K562 (cell line): ENCODE measurements at regions not wholly inside any gene's neighbourhood (a gene's known extent, or its start where the extent isn't known, plus 50 kb on each side); places are given as distances from the start of the nearest gene placed in this dataset.

Experiments used
- GATAD2A ChIP-seq: fragments of 450-650 bp; IDR thresholded peaks from 2 replicates; pipeline ENCODE4 v1.6.1; 2017
- GATAD2B ChIP-seq: fragments of 450-650 bp; IDR thresholded peaks from 2 replicates; pipeline ENCODE4 v1.6.1; 2017; ENCODE audit warnings: mild to moderate bottlenecking, borderline replicate concordance
- HDAC2 ChIP-seq: fragments of 450-650 bp; IDR thresholded peaks from 2 replicates; pipeline ENCODE4 v1.6.1; 2016; ENCODE audit warnings: mild to moderate bottlenecking
- JUNB ChIP-seq: fragments of 450-650 bp; formaldehyde crosslinking; conservative IDR thresholded peaks from 2 replicates; pipeline ENCODE4 v1.4.0; 2020; ENCODE audit warnings: mild to moderate bottlenecking
- JUND ChIP-seq, 2 experiments: IDR thresholded peaks; 2 replicates in 1 of 2; 3 replicates in 1 of 2; pipeline ENCODE4 v1.6.1; 2011; ENCODE audit warnings: borderline replicate concordance in 2 of 2, low read depth in 2 of 2, low read length in 2 of 2, improper control_type of control experiment in 1 of 2, missing biosample characterization in 1 of 2, missing genetic modification characterization in 1 of 2, missing genetic modification reagents in 1 of 2
- MAFK ChIP-seq: IDR thresholded peaks from 2 replicates; pipeline ENCODE4 v1.6.1; 2011; ENCODE audit warnings: low read length, improper control_type of control experiment
- NFIC ChIP-seq: fragments of 450-650 bp; IDR thresholded peaks from 2 replicates; pipeline ENCODE4 v1.6.1; 2017; ENCODE audit warnings: mild to moderate bottlenecking, inconsistent platforms
- ZNF384 ChIP-seq: IDR thresholded peaks from 2 replicates; pipeline ENCODE4 v1.6.1; 2012; ENCODE audit warnings: low read depth, low read length, improper control_type of control experiment
- ZSCAN32 ChIP-seq: fragments of 450-650 bp; formaldehyde crosslinking; IDR thresholded peaks from 2 replicates; pipeline ENCODE4 v1.4.0; 2020; ENCODE audit warnings: mild to moderate bottlenecking, moderate library complexity
- TF ChIP-seq, protein P1 (sequence below): sonication (generic); formaldehyde crosslinking; IDR thresholded peaks from 2 replicates; pipeline ENCODE4 v1.9.0; 2022; ENCODE audit warnings: mild to moderate bottlenecking, missing genetic modification reagents
- TF ChIP-seq, protein P2 (sequence below), 3 experiments: IDR thresholded peaks in 2 of 3; conservative IDR thresholded peaks in 1 of 3; 2 replicates each; pipeline ENCODE4 v1.5.1; 2011 to 2012; ENCODE audit warnings: low read length in 3 of 3, mild to moderate bottlenecking in 3 of 3, control low read depth in 2 of 3, improper control_type of control experiment in 1 of 3, inconsistent platforms in 1 of 3, low read depth in 1 of 3, mixed read lengths in 1 of 3, moderate library complexity in 1 of 3; ENCODE audit not compliant: insufficient read depth in 2 of 3
- TF ChIP-seq, protein P3 (sequence below): conservative IDR thresholded peaks from 2 replicates; pipeline ENCODE4 v1.6.1; 2011; ENCODE audit warnings: low read depth, mild to moderate bottlenecking, low read length; ENCODE audit not compliant: control insufficient read depth
- TF ChIP-seq, protein P4 (sequence below): fragments of 450-650 bp; formaldehyde crosslinking; IDR thresholded peaks from 2 replicates; pipeline ENCODE4 v1.4.0; 2020; ENCODE audit warnings: mild to moderate bottlenecking, moderate library complexity

DNA sequence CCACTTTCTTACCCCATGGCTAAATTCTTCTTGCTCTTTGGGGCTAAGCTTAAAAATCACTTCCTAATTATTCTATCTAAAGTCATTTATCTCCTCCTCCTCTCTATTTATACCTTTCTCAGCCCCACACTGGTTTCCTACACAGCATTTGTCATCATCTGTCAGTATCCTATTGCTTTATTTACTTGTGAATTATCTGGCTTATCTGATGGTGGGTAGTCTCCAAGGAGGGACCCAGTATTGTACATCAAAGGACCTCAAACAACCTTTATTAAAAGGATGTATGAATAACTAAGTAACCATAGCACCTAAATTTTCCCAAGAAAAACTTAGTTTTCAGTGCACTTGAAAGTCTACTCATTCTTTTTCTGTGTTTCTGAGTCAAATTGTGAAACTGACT lies 332.7 kb upstream of the SNX7 start:
- TF ChIP-seq, protein P1, sequence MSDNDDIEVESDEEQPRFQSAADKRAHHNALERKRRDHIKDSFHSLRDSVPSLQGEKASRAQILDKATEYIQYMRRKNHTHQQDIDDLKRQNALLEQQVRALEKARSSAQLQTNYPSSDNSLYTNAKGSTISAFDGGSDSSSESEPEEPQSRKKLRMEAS (CRISPR knock-in tag), result no peak
- TF ChIP-seq MAFK (no peak), JUNB (CRISPR knock-in tag) (no peak), NFIC (no peak), GATAD2A (no peak), HDAC2 (no peak), ZSCAN32 (CRISPR knock-in tag) (no peak), GATAD2B (no peak), ZNF384 (no peak), JUND (IDR thresholded peaks at IDR 0.05; ENCODE audit: borderline replicate concordance, low read depth, low read length) (no peak), JUND (tag; IDR thresholded peaks at IDR 0.05; ENCODE audit: borderline replicate concordance, low read depth, low read length) (no peak)
- TF ChIP-seq, protein P2, sequence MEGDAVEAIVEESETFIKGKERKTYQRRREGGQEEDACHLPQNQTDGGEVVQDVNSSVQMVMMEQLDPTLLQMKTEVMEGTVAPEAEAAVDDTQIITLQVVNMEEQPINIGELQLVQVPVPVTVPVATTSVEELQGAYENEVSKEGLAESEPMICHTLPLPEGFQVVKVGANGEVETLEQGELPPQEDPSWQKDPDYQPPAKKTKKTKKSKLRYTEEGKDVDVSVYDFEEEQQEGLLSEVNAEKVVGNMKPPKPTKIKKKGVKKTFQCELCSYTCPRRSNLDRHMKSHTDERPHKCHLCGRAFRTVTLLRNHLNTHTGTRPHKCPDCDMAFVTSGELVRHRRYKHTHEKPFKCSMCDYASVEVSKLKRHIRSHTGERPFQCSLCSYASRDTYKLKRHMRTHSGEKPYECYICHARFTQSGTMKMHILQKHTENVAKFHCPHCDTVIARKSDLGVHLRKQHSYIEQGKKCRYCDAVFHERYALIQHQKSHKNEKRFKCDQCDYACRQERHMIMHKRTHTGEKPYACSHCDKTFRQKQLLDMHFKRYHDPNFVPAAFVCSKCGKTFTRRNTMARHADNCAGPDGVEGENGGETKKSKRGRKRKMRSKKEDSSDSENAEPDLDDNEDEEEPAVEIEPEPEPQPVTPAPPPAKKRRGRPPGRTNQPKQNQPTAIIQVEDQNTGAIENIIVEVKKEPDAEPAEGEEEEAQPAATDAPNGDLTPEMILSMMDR (IDR thresholded peaks at IDR 0.05 in 2 of 3, conservative IDR thresholded peaks at IDR 0.05 in 1 of 3; ENCODE audit: insufficient read depth in 2 of 3, low read depth in 1 of 3, low read length in 3 of 3), result no peak
- TF ChIP-seq, protein P3, sequence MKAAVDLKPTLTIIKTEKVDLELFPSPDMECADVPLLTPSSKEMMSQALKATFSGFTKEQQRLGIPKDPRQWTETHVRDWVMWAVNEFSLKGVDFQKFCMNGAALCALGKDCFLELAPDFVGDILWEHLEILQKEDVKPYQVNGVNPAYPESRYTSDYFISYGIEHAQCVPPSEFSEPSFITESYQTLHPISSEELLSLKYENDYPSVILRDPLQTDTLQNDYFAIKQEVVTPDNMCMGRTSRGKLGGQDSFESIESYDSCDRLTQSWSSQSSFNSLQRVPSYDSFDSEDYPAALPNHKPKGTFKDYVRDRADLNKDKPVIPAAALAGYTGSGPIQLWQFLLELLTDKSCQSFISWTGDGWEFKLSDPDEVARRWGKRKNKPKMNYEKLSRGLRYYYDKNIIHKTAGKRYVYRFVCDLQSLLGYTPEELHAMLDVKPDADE, result no peak
- TF ChIP-seq, protein P4, sequence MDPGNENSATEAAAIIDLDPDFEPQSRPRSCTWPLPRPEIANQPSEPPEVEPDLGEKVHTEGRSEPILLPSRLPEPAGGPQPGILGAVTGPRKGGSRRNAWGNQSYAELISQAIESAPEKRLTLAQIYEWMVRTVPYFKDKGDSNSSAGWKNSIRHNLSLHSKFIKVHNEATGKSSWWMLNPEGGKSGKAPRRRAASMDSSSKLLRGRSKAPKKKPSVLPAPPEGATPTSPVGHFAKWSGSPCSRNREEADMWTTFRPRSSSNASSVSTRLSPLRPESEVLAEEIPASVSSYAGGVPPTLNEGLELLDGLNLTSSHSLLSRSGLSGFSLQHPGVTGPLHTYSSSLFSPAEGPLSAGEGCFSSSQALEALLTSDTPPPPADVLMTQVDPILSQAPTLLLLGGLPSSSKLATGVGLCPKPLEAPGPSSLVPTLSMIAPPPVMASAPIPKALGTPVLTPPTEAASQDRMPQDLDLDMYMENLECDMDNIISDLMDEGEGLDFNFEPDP, result no peak
